ENCODE measurements at regions not wholly inside any gene's neighbourhood (a gene's known extent, or its start where the extent isn't known, plus 50 kb on each side); places are given as distances from the start of the nearest gene placed in this dataset.

DNA sequence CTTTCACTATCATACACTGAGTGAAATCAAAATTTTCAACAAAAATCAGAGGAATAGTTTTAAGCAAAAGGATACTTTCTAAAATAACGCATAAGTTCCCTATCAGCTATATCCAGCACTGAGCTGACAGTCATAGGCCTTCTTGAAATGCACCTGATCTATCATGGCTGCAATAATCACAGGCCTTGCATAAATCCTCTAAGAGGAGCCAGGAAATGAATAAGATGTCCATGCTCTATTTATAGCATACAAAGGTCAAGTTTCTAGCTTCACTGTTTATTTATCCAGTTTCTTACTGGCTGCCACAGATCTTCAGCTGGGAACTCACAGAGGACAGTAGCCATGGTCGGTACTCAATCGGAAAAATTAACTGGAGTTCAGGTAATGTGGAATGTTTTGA, 235.9 kb upstream of the DMD start:
- Histone ChIP-seq H3K4me1 (ENCODE audit: control insufficient read depth, insufficient read depth, low read length) (no peaks in the 10 kb centered on the region), H3K36me3 (ENCODE audit: control insufficient read depth in 2 of 2, insufficient read depth in 2 of 2, low read length in 1 of 2) (no peaks in the 10 kb centered on the region), H3K27ac (ENCODE audit: control insufficient read depth, insufficient read depth) (no peak overlapping the region), H3K9me3 (replicated peaks; ENCODE audit: control insufficient read depth, insufficient read depth, low read length) (no peaks in the 10 kb centered on the region), H4K20me1 (ENCODE audit: control insufficient read depth, insufficient read depth) (no peaks in the 10 kb centered on the region), H3K4me3 (no peak overlapping the region), H3K79me2 (ENCODE audit: control insufficient read depth, insufficient read depth, low read length) (no peaks in the 10 kb centered on the region), H2AFZ (ENCODE audit: control insufficient read depth, low read depth, low read length) (no peak overlapping the region), H3K9ac (ENCODE audit: control insufficient read depth, insufficient read depth, low read length) (no peak overlapping the region), H3K27me3 (replicated peaks in 1 of 2; ENCODE audit: control insufficient read depth in 2 of 2, insufficient read depth in 2 of 2, low read length in 1 of 2) (no peaks in the 10 kb centered on the region), H3K4me2 (ENCODE audit: control insufficient read depth, insufficient read depth) (no peak overlapping the region)
- ChIA-PET POLR2A (no interaction called here), SMC1A (ENCODE audit: uncharacterized antibody, unreplicated experiment) (no interaction called here), RAD21 (ENCODE audit: unreplicated experiment) (no interaction called here), CTCF (interaction anchor here (1.6 kb wide), 1 partner anchor 13 kb away, joined by 10 read pairs; no protein-coding TSS in a partner anchor)
- FAIRE-seq (no peak), DNase-seq (ENCODE audit: low read depth, low spot score) (no peak), ATAC-seq (no peak)
- WGBS (ENCODE audit: insufficient coverage, insufficient replicate concordance, low lambda C conversion rate, missing lambda C conversion rate): 58% methylated on average over 3 of the region's 3 CpGs
- TF ChIP-seq MEF2A (IDR thresholded peaks at IDR 0.05; ENCODE audit: insufficient read depth, low read depth, low read length): no peak
- TF ChIP-seq CBX3 (IDR thresholded peaks at IDR 0.05; ENCODE audit: borderline replicate concordance, low read depth): no peak
- TF ChIP-seq NFYB (IDR thresholded peaks at IDR 0.05; ENCODE audit: insufficient read depth, low read depth, low read length): no peak
- TF ChIP-seq, protein P1, sequence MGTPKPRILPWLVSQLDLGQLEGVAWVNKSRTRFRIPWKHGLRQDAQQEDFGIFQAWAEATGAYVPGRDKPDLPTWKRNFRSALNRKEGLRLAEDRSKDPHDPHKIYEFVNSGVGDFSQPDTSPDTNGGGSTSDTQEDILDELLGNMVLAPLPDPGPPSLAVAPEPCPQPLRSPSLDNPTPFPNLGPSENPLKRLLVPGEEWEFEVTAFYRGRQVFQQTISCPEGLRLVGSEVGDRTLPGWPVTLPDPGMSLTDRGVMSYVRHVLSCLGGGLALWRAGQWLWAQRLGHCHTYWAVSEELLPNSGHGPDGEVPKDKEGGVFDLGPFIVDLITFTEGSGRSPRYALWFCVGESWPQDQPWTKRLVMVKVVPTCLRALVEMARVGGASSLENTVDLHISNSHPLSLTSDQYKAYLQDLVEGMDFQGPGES (IDR thresholded peaks at IDR 0.05): no peak
- TF ChIP-seq, protein P2, sequence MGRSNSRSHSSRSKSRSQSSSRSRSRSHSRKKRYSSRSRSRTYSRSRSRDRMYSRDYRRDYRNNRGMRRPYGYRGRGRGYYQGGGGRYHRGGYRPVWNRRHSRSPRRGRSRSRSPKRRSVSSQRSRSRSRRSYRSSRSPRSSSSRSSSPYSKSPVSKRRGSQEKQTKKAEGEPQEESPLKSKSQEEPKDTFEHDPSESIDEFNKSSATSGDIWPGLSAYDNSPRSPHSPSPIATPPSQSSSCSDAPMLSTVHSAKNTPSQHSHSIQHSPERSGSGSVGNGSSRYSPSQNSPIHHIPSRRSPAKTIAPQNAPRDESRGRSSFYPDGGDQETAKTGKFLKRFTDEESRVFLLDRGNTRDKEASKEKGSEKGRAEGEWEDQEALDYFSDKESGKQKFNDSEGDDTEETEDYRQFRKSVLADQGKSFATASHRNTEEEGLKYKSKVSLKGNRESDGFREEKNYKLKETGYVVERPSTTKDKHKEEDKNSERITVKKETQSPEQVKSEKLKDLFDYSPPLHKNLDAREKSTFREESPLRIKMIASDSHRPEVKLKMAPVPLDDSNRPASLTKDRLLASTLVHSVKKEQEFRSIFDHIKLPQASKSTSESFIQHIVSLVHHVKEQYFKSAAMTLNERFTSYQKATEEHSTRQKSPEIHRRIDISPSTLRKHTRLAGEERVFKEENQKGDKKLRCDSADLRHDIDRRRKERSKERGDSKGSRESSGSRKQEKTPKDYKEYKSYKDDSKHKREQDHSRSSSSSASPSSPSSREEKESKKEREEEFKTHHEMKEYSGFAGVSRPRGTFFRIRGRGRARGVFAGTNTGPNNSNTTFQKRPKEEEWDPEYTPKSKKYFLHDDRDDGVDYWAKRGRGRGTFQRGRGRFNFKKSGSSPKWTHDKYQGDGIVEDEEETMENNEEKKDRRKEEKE (IDR thresholded peaks at IDR 0.05): no peak
- no peak for TF ChIP-seq ETV6 (conservative IDR thresholded peaks at IDR 0.05 in 1 of 2, IDR thresholded peaks at IDR 0.05 in 1 of 2; ENCODE audit: borderline replicate concordance in 1 of 2, low read depth in 1 of 2)
- TF ChIP-seq, protein P3, sequence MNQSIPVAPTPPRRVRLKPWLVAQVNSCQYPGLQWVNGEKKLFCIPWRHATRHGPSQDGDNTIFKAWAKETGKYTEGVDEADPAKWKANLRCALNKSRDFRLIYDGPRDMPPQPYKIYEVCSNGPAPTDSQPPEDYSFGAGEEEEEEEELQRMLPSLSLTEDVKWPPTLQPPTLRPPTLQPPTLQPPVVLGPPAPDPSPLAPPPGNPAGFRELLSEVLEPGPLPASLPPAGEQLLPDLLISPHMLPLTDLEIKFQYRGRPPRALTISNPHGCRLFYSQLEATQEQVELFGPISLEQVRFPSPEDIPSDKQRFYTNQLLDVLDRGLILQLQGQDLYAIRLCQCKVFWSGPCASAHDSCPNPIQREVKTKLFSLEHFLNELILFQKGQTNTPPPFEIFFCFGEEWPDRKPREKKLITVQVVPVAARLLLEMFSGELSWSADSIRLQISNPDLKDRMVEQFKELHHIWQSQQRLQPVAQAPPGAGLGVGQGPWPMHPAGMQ (IDR thresholded peaks at IDR 0.05; ENCODE audit: borderline replicate concordance): no peak
- TF ChIP-seq ESRRA (IDR thresholded peaks at IDR 0.05; ENCODE audit: low read length): no peak
- TF ChIP-seq NBN (IDR thresholded peaks at IDR 0.05): no peak
- TF ChIP-seq MTA2 (IDR thresholded peaks at IDR 0.05; ENCODE audit: low read depth): no peak
- TF ChIP-seq MYB (IDR thresholded peaks at IDR 0.05; ENCODE audit: borderline replicate concordance, low read depth, low read length): no peak
- in situ Hi-C loops (cut with MboI) (no loop called here), intact Hi-C loops (cut with micrococcal nuclease; ENCODE audit: unreplicated experiment) (no loop called here)
- no TSS peak for BruUV-seq (replicated peaks)
